GM18499 (cell line): ENCODE measurements at regions not wholly inside any gene's neighbourhood (a gene's known extent, or its start where the extent isn't known, plus 50 kb on each side); places are given as distances from the start of the nearest gene placed in this dataset.

Source experiments
- ATAC-seq: cut with Tn5 transposase; IDR thresholded peaks from one replicate; pipeline ENCODE4 v1.9.1; 2021; ENCODE audit warnings: moderate number of reproducible peaks; ENCODE audit not compliant: insufficient read depth, unreplicated experiment

GRCh38 chr4:37741564-37741963, 55.4 kb upstream of the RELL1 start:
- ATAC-seq: no peak

- ATAC-seq: no peak
Measured at GRCh38 chr4:37740546-37740945, 54.4 kb upstream of the RELL1 start.

- no peak for ATAC-seq
Measured at GRCh38 chr4:37737466-37737865, 51.3 kb upstream of the RELL1 start.
